Esophagus muscularis mucosa (tissue), 4 donors: ENCODE measurements at regions not wholly inside any gene's neighbourhood (a gene's known extent, or its start where the extent isn't known, plus 50 kb on each side); places are given as distances from the start of the nearest gene placed in this dataset.

ENCODE experiments used
- DNase-seq: peaks from one replicate; pipeline ENCODE4 v3.0.0-alpha.2; 2017; ENCODE audit errors: extremely low spot score
- H3K27ac ChIP-seq, 4 donors: fragments of 200-600 bp; sonication (generic); replicated peaks in 1 of 4; 1 replicate in 3 of 4; 2 replicates in 1 of 4; pipeline ENCODE4 v1.5.1; 2016 to 2019; ENCODE audit warnings: mild to moderate bottlenecking in 1 of 4
- H3K27me3 ChIP-seq, 4 donors: fragments of 200-600 bp; sonication (generic); one replicate each; pipeline versions ENCODE4 v1.5.1 to v1.6.0; 2016 to 2019
- H3K36me3 ChIP-seq, 4 donors: fragments of 200-600 bp; sonication (generic); one replicate each; pipeline ENCODE4 v1.5.1; 2016 to 2019
- H3K4me1 ChIP-seq, 4 donors: fragments of 200-600 bp; sonication (generic); one replicate each; pipeline ENCODE4 v1.5.1; 2016 to 2019
- H3K4me3 ChIP-seq, 4 donors: fragments of 200-600 bp; sonication (generic); 1 replicate in 2 of 4; 2 replicates in 2 of 4; pipeline ENCODE4 v1.5.1; 2016 to 2019; ENCODE audit warnings: mild to moderate bottlenecking in 4 of 4, moderate library complexity in 1 of 4
- H3K9me3 ChIP-seq, 4 donors: fragments of 200-600 bp; sonication (generic); 1 replicate in 3 of 4; 2 replicates in 1 of 4; pipeline ENCODE4 v1.5.1; 2016 to 2019
- EP300 ChIP-seq: sonication (generic); formaldehyde crosslinking; IDR thresholded peaks from one replicate; pipeline ENCODE4 v1.6.1; 2017; ENCODE audit warnings: antibody characterized with exemption
- POLR2A ChIP-seq: fragments of 450-650 bp; IDR thresholded peaks from one replicate; pipeline ENCODE4 v1.6.1; 2017; ENCODE audit warnings: antibody characterized with exemption, moderate library complexity, mild to moderate bottlenecking, low read depth
- POLR2AphosphoS5 ChIP-seq, 2 donors: sonication (generic); formaldehyde crosslinking; IDR thresholded peaks; one replicate each; pipeline ENCODE4 v1.6.1; 2017; ENCODE audit warnings: antibody characterized with exemption in 2 of 2
- WGBS: methylation state at CpG from one replicate; pipeline ENCODE4 v1.1.5; 2018; 5-methylcytosine and 5-hydroxymethylcytosine counted together
- intact Hi-C: fragments of 100-400 bp; cut with DNase I; formaldehyde crosslinking; loops from one replicate; pipeline ENCODE4 v1.15.1; 2023
- TF ChIP-seq, protein P1 (sequence below), 3 experiments: fragments of 200-600 bp in 2 of 3; fragments of 450-650 bp in 1 of 3; sonication (generic) in 2 of 3; IDR thresholded peaks; one replicate each; pipeline ENCODE4 v1.5.1; 2017 to 2019; ENCODE audit warnings: antibody characterized with exemption in 3 of 3, mild to moderate bottlenecking in 2 of 3, moderate library complexity in 1 of 3

DNA sequence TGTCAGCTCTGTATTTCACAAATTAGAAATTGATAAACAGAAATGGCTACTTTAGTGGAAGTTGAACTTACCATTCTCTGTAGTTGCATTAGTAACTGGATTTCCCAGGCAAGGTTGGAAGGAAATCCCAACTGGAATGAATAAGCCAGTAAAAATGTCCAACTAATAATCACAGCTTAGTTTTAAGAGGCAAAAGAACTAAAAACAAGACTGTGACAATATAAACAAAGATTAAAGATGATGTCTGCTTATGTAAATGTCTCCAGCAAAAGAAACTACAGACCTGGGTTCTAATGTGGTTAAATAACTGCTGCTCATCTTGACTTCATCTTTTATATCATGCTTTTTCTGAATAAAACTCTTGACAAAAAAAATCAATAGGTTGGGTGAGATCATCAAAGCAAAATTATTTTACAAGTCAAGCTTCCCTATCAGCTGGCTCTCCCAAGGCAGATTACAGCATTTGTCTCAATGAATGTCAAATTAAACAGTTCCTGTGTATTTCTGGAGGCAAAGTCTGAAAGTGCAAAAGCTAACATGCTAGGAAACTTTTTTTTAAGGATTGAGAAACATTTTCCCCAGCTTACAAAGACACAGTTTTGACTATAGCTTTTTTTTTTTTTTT, 62.3 kb upstream of the HMHB1 start:
- Histone ChIP-seq H3K4me3 (no peak overlapping the region), H3K36me3 (no peaks in the 10 kb centered on the region), H3K9me3 (no peaks in the 10 kb centered on the region), H3K4me1 (peaks cover 0 to 26% (median 19%) of the 10 kb centered on the region in 4 donors), H3K27ac (no peak overlapping the region), H3K27me3 (no peaks in the 10 kb centered on the region)
- TF ChIP-seq, protein P1, sequence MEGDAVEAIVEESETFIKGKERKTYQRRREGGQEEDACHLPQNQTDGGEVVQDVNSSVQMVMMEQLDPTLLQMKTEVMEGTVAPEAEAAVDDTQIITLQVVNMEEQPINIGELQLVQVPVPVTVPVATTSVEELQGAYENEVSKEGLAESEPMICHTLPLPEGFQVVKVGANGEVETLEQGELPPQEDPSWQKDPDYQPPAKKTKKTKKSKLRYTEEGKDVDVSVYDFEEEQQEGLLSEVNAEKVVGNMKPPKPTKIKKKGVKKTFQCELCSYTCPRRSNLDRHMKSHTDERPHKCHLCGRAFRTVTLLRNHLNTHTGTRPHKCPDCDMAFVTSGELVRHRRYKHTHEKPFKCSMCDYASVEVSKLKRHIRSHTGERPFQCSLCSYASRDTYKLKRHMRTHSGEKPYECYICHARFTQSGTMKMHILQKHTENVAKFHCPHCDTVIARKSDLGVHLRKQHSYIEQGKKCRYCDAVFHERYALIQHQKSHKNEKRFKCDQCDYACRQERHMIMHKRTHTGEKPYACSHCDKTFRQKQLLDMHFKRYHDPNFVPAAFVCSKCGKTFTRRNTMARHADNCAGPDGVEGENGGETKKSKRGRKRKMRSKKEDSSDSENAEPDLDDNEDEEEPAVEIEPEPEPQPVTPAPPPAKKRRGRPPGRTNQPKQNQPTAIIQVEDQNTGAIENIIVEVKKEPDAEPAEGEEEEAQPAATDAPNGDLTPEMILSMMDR (IDR thresholded peaks at IDR 0.05) = no peak
- no peak for TF ChIP-seq EP300
- no peak for TF ChIP-seq POLR2A
- DNase-seq = no peak
- intact Hi-C loops = no loop called here

DNA sequence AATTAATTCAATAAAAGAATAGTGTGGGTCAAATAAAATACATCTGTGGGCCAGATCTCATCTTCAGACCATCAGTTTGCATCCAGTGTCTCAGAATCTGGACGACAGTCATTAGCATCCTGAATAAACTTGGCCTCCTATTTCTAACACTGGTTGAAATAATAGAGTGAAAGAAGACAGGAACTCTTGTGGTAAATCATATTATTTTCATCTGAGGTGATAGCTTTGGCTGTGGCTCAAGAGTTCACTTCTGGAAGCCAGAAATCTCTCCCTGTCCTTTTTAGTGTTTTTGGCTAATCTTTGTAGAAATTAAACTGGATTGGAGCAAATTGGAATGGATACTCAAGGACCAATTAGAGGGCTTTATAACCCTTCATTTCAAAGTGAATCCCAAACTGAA, 63.4 kb upstream of the HMHB1 start:
- intact Hi-C loops = no loop called here
- no peaks in the 10 kb centered on the region for H3K36me3 ChIP-seq
- H3K27ac ChIP-seq = no peak overlapping the region
- TF ChIP-seq, protein P1 (IDR thresholded peaks at IDR 0.05) = no peak
- no peak for TF ChIP-seq EP300
- no peak for TF ChIP-seq POLR2AphosphoS5 (IDR thresholded peaks at IDR 0.05)
- no peaks in the 10 kb centered on the region for H3K27me3 ChIP-seq
- DNase-seq = no peak
- WGBS = 32% methylated on average over 1 of the region's 1 CpG
- no peak overlapping the region for H3K4me3 ChIP-seq
- H3K9me3 ChIP-seq = no peaks in the 10 kb centered on the region
- H3K4me1 ChIP-seq = peaks cover 0 to 26% (median 19%) of the 10 kb centered on the region in 4 donors

DNA sequence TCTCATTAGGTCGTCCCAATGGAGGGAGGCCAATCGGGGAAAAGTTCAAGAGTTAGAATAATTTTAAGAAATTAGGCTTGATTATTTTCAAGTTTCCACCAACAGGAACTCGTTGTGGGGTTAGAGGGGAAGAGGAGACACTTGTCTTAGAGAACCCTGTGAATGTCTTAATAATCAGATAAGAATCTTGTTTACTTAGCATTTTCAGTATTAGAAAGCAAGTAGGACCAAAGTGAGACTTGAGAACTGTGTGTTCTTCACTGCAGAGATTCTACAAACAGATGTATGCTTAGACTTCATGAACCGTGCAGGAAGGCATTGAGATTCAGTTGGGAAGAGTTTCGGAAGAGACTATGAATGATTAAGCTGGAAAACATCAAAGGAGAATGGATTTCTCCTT, 69.0 kb upstream of the HMHB1 start:
- Histone ChIP-seq H3K4me1 (peaks cover 0 to 6% (median 3%) of the 10 kb centered on the region in 4 donors), H3K27me3 (no peaks in the 10 kb centered on the region), H3K9me3 (no peaks in the 10 kb centered on the region), H3K27ac (no peak overlapping the region), H3K36me3 (no peaks in the 10 kb centered on the region), H3K4me3 (no peak overlapping the region)
- intact Hi-C loops = no loop called here
- DNase-seq = no peak
- WGBS = 82% methylated on average over 5 of the region's 5 CpGs
- TF ChIP-seq POLR2A (no peak), POLR2AphosphoS5 (IDR thresholded peaks at IDR 0.05) (no peak), EP300 (no peak)
- TF ChIP-seq, protein P1 (IDR thresholded peaks at IDR 0.05) = no peak

DNA sequence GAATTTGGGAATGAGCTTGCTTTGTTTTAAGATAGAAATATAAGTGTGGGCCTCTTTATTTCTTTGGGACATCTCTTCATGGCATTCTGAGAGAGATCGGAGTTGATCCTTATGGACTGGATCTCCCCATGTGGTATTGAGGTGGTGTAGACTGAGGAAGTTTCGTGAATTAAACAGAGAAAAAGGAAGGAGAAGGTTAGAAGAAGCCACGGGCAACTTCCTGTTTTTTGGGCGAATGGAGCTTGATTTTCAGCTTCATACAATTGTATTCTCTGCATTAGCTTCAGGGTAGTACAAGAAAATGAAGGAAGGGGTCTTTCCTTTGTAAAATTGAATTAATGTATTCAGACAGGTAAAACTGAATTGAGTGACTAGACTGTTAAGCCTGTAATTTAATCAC, 70.5 kb upstream of the HMHB1 start:
- H3K4me1 ChIP-seq = peaks cover 0 to 14% (median 2%) of the 10 kb centered on the region in 4 donors
- DNase-seq = no peak
- intact Hi-C loops = no loop called here
- no peaks in the 10 kb centered on the region for H3K36me3 ChIP-seq
- 55% methylated on average over 4 of the region's 4 CpGs for WGBS
- no peak overlapping the region for H3K4me3 ChIP-seq
- H3K9me3 ChIP-seq = no peaks in the 10 kb centered on the region
- no peak overlapping the region for H3K27ac ChIP-seq
- no peaks in the 10 kb centered on the region for H3K27me3 ChIP-seq
- TF ChIP-seq POLR2AphosphoS5 (IDR thresholded peaks at IDR 0.05) = no peak
- no peak for TF ChIP-seq POLR2A
- TF ChIP-seq, protein P1 (IDR thresholded peaks at IDR 0.05) = no peak
- no peak for TF ChIP-seq EP300

DNA sequence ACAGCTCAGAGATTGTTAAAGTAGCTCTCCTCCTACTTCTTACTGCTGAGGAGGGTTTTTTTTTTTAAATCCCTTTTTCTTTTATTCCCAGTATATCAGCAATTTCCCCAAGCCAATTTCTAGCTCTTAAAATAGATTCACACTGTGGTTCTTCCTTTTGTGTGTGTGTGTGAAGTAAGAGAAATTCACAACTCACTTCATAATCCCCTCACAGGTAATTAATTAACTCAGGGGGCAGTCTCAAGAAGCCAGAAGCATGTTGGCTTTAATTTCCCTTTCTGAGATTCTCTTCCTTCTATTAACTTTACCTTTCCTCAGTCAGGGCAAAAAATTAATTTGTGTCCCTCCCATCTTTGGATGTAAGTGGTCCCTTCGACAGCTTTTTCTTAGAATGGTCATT, 71.0 kb upstream of the HMHB1 start:
- no peaks in the 10 kb centered on the region for H3K36me3 ChIP-seq
- WGBS = 78% methylated on average over 1 of the region's 1 CpG
- H3K27ac ChIP-seq = no peak overlapping the region
- H3K27me3 ChIP-seq = no peaks in the 10 kb centered on the region
- no peak for DNase-seq
- no peaks in the 10 kb centered on the region for H3K9me3 ChIP-seq
- TF ChIP-seq POLR2A = no peak
- TF ChIP-seq, protein P1 (IDR thresholded peaks at IDR 0.05) = no peak
- no peak for TF ChIP-seq POLR2AphosphoS5 (IDR thresholded peaks at IDR 0.05)
- no peak for TF ChIP-seq EP300
- H3K4me3 ChIP-seq = no peak overlapping the region
- intact Hi-C loops = no loop called here
- peaks cover 0 to 14% (median 2%) of the 10 kb centered on the region in 4 donors for H3K4me1 ChIP-seq
